NCI-H774 (cell line): ENCODE measurements at regions not wholly inside any gene's neighbourhood (a gene's known extent, or its start where the extent isn't known, plus 50 kb on each side); places are given as distances from the start of the nearest gene placed in this dataset.

Source experiments
- DNase-seq: peaks from one replicate; lab custom pipeline; 2025; lab: John Stamatoyannopoulos, UW

- DNase-seq = no peak
Measured at GRCh38 chr10:113326160-113327111, 226.4 kb upstream of the HABP2 start.

GRCh38 chr10:113329121-113329596 lies 223.7 kb upstream of the HABP2 start:
- no peak for DNase-seq

GRCh38 chr10:113331961-113332360 lies 220.9 kb upstream of the HABP2 start:
- no peak for DNase-seq

- DNase-seq = no peak
Measured at GRCh38 chr10:113333313-113333712, 219.5 kb upstream of the HABP2 start.

GRCh38 chr10:113335592-113335991 lies 217.3 kb upstream of the HABP2 start:
- DNase-seq = no peak

- DNase-seq = no peak
Measured at GRCh38 chr10:113336549-113337130, 216.2 kb upstream of the HABP2 start.

- DNase-seq = no peak
Measured at GRCh38 chr10:113337142-113337541, 215.7 kb upstream of the HABP2 start.

- no peak for DNase-seq
Measured at GRCh38 chr10:113339121-113339520, 213.7 kb upstream of the HABP2 start.

GRCh38 chr10:113340282-113340681 lies 212.6 kb upstream of the HABP2 start:
- DNase-seq = no peak

- no peak for DNase-seq
Measured at GRCh38 chr10:113341138-113341537, 211.7 kb upstream of the HABP2 start.

- DNase-seq = no peak
Measured at GRCh38 chr10:113345826-113346624, 206.8 kb upstream of the HABP2 start.

GRCh38 chr10:113347508-113347907 lies 205.3 kb upstream of the HABP2 start:
- DNase-seq = no peak

- DNase-seq = no peak
Measured at GRCh38 chr10:113348694-113349093, 204.2 kb upstream of the HABP2 start.

GRCh38 chr10:113350311-113351040 lies 202.4 kb upstream of the HABP2 start:
- no peak for DNase-seq

GRCh38 chr10:113354711-113355110 lies 198.1 kb upstream of the HABP2 start:
- DNase-seq = no peak

GRCh38 chr10:113356794-113357680 lies 195.8 kb upstream of the HABP2 start:
- DNase-seq = no peak

GRCh38 chr10:113357681-113358300 lies 195.1 kb upstream of the HABP2 start:
- no peak for DNase-seq

- no peak for DNase-seq
Measured at GRCh38 chr10:113359655-113360054, 193.2 kb upstream of the HABP2 start.

GRCh38 chr10:113360870-113361269 lies 192.0 kb upstream of the HABP2 start:
- no peak for DNase-seq

GRCh38 chr10:113362645-113363091 lies 190.2 kb upstream of the HABP2 start:
- no peak for DNase-seq
